Upper lobe of left lung (tissue), 4 donors: ENCODE measurements at regions not wholly inside any gene's neighbourhood (a gene's known extent, or its start where the extent isn't known, plus 50 kb on each side); places are given as distances from the start of the nearest gene placed in this dataset.

Experiments
- EP300 ChIP-seq, 4 donors: sonication (generic); formaldehyde crosslinking; IDR thresholded peaks; one replicate each; pipeline ENCODE4 v1.5.1; 2017; ENCODE audit warnings: antibody characterized with exemption in 4 of 4, control low read depth in 2 of 4
- TF ChIP-seq, protein P1 (sequence below), 6 experiments: fragments of 450-650 bp in 4 of 6; fragments of 200-600 bp in 2 of 6; sonication (generic) in 2 of 6; IDR thresholded peaks; one replicate each; pipeline ENCODE4 v1.5.1; 2016 to 2019; ENCODE audit warnings: antibody characterized with exemption in 6 of 6

DNA sequence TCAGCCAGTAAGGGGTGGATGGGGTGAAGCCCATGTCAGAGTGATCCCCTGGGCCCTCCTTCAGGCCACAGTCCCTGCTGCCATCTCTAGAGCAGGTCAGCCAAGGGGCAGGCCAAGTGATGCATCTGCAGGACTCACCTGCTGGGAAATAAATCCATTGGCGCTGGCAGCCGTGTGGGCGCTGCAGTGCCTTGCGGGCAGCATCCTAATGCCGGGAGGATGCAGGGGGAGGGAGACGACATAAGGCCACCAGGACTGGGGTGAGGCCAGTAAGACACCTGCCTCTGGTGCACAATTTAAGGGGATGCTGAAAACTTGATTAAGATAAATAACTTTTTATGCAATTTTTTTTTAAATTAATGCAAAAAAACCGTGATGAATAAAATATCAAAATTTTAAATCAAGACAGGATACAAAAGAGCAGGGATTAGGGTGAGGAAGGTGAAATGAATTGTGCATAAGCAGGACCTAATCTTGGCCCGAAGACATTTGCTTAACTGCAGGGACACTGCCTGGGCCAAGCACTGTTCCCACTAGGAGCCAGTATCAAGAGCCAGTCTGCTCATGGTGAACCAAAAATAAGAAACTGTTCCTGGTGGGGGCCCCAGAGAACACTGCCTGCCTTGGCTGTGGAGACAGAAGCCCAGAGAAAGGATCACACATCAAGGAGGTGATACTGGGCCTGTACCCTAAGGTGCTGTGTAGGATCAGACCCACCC lies 67.5 kb upstream of the CPLX2 start:
- TF ChIP-seq, protein P1, sequence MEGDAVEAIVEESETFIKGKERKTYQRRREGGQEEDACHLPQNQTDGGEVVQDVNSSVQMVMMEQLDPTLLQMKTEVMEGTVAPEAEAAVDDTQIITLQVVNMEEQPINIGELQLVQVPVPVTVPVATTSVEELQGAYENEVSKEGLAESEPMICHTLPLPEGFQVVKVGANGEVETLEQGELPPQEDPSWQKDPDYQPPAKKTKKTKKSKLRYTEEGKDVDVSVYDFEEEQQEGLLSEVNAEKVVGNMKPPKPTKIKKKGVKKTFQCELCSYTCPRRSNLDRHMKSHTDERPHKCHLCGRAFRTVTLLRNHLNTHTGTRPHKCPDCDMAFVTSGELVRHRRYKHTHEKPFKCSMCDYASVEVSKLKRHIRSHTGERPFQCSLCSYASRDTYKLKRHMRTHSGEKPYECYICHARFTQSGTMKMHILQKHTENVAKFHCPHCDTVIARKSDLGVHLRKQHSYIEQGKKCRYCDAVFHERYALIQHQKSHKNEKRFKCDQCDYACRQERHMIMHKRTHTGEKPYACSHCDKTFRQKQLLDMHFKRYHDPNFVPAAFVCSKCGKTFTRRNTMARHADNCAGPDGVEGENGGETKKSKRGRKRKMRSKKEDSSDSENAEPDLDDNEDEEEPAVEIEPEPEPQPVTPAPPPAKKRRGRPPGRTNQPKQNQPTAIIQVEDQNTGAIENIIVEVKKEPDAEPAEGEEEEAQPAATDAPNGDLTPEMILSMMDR (IDR thresholded peaks at IDR 0.05), result no peak
- TF ChIP-seq EP300 (IDR thresholded peaks at IDR 0.05), result no peak
